HG02884 (cell line): ENCODE measurements at regions not wholly inside any gene's neighbourhood (a gene's known extent, or its start where the extent isn't known, plus 50 kb on each side); places are given as distances from the start of the nearest gene placed in this dataset.

Experiments
- ATAC-seq: cut with Tn5 transposase; IDR thresholded peaks from one replicate; pipeline ENCODE4 v1.9.1; 2021; ENCODE audit warnings: mild to moderate bottlenecking, moderate library complexity; ENCODE audit not compliant: unreplicated experiment

GRCh38 chr10:2005546-2005945 is 268.2 kb upstream of the ADARB2 start:
- ATAC-seq: no peak

GRCh38 chr10:1992930-1993329 is 255.6 kb upstream of the ADARB2 start:
- ATAC-seq: no peak

GRCh38 chr10:1989090-1989489 is 251.8 kb upstream of the ADARB2 start:
- no peak for ATAC-seq

- no peak for ATAC-seq
Observed at GRCh38 chr10:1981976-1982375, 244.7 kb upstream of the ADARB2 start.

DNA sequence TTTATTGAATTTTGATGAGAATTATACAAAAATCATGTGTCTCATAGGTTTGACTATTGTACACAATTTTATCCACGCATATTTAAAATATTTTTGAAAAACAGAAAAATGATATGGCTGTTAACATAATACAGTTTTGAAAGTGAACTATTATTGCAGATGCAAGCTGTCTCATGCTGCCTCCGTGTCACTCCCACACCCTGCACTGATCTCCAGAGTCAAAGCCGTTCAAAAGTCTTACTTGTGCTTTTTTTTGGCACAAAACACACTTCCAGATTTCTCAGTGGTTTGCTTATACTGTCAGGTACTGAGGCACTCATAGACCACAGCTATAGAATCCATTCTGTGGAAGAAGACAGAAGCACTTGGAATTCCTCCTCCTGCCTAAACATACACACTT is 243.1 kb upstream of the ADARB2 start:
- no peak for ATAC-seq

- no peak for ATAC-seq
Observed at GRCh38 chr10:1978584-1978983, 241.3 kb upstream of the ADARB2 start.

- ATAC-seq: no peak
Observed at GRCh38 chr10:1977461-1977860, 240.1 kb upstream of the ADARB2 start.

- no peak for ATAC-seq
Observed at GRCh38 chr10:1972406-1972805, 235.1 kb upstream of the ADARB2 start.

GRCh38 chr10:1968257-1969033 is 231.1 kb upstream of the ADARB2 start:
- no peak for ATAC-seq

- no peak for ATAC-seq
Observed at GRCh38 chr10:1966712-1967376, 229.5 kb upstream of the ADARB2 start.

GRCh38 chr10:1964476-1964875 is 227.2 kb upstream of the ADARB2 start:
- ATAC-seq: no peak

DNA sequence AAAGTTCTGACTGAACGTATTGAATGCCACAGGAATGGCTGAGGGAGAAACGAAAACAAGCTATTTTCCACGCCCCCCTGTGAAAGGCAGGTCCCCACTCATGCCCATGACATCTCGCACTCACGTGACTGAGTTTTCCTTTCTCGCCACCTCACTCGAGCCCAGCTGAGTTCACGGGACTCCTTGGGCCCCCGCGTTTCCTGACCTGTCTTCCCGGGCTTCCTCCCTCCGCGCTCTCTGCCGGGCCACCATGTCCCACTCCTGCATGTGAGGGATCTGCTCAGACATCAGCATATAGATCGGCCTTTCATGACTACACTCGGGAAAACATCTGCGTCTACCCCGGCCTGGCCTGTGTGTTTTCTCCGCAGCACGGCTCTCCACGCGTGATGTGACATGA is 226.0 kb upstream of the ADARB2 start:
- ATAC-seq: no peak

- ATAC-seq: no peak
Observed at GRCh38 chr10:1961989-1962388, 224.7 kb upstream of the ADARB2 start.

DNA sequence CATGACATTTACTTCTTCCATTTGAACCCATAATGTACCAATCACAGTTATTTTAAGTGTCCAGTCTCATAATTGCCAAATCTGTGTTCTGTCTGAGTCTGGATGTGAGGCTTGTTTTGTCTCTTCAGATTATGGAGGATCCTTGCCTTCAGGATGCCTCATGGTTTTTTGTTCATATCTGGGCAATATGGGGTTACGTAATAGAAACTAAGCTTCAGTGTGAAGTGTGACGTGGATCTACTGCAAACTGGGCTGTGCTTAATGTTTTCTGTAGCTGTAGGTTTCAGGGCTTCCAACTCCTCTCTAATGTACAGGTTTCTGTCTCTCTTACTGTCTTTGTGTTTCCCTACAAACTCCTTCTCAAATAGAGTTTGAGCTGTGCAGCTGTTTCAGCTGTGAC is 223.7 kb upstream of the ADARB2 start:
- ATAC-seq: no peak

DNA sequence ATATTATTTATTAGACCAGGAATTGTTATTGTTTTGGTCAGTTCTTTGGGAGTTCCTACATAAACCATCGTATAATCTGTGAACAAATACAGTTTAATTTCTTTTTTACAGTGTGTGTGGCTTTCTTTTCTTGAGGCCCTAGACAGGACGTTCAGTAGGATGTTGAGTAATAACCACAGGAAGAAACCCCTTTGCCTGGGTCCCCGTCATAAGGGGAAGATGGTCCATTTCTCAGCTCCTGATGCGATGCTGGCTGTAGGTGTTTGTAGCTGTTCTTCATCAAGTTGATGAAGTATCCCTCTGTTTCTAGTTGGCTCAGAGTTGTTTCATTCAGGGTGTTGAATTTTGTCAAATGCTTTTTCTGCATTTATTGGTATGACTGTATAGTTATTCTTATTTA is 219.7 kb upstream of the ADARB2 start:
- ATAC-seq: no peak

DNA sequence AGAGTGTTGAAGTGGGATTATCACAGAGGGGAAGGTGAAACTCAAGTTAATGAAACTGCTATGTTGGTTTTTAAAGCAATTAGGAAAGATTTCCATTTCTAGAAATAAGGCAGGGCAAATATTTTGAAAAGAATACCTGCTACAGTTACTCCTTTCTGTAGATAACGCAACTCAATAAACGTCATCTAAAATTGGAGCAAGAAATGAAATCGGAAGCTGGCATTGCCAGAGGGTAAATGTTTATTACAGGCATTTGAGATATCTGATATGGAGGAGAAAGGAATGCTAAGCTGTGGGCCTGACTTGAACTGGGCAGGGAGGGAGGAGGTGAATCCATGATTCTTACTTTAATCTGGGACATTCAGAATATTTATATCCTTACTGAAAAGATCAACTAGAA is 217.0 kb upstream of the ADARB2 start:
- ATAC-seq: no peak

- no peak for ATAC-seq
Observed at GRCh38 chr10:1952126-1953095, 215.1 kb upstream of the ADARB2 start.

DNA sequence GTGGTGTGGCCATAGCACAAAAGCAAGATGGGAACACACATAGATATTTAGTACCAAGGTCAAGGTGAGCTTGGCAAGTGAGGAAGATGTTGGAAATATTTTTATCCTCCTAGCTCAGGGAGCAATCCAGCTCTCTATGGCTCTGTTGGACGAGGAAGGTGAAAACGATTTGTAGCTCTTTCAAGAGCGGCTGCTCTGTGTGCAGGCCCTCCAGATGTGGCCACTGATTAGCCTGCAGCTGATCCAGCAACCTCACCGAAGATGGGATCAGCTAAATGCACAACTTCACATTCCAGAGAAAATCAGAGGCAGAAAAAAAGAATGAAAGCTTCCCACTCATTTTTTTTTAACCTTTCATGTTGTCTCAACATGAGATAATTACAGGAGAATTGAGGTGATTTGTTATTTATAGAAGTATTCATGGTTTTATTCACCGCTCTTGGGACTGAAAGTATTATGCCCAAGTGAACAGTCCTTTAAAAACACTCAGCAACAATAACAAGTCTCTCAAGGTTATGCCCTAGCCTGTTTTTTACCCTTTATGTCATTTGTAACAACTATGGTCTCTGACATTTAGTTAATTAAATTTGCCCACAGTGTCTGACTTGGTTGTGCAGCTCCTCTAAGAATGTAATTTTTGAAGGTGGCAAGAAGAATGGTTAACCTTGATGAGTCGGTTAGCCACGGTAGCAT is 213.6 kb upstream of the ADARB2 start:
- no peak for ATAC-seq

DNA sequence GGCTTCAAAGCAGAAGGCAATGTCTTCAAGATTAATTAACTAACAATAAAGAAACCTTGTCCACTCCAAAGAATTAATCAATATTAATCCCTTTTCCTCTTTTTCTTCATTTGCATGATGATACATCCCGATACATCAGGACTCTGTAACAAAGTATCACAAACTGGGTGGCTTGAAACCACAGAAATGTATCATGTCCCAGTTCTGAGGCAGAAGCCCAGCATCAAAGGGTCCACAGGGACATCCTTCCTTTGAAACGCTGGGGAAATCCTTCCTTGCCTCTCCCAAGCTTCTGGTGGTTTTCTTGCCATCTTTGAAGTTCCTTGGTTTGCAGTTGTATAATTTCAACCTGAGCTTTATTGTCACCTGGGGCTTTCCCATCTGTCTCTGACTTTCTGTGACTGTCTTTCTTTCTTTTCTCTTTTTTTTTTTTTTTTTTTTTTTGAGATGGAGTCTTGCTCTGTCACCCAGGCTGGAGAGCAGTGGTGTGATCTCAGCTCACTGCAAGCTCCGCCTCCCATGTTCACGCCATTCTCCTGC is 210.2 kb upstream of the ADARB2 start:
- no peak for ATAC-seq

DNA sequence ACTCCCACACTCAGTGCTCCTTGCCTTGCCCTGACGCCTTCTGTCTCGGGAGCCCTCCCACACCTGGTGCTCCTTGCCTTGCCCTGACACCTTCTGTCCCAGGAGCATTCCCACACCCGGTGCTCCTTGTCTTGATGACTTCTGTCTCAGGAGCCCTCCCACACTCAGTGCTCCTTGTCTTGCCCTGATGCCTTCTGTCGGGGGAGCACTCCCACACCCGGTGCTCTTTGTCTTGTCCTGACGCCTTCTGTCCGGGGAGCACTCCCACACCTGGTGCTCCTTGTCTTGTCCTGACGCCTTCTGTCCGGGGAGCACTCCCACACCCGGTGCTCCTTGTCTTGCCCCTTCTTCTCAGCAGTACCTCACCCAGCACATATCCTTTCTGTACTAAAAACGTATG is 207.2 kb upstream of the ADARB2 start:
- ATAC-seq: no peak

DNA sequence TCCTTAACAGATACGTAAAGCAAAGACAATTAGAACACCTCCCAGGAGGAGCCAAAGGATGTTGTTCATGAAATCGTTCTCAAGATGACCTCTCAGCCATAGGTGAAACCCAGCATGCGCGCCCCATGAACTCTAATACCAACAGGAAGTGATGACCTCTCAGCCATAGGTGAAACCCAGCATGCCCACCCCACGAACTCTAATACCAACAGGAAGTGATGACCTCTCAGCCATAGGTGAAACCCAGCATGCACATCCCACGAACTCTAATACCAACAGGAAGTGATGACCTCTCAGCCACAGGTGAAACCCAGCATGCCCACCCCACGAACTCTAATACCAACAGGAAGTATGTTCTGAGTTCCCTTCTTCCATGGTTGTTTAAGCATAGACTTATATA is 205.2 kb upstream of the ADARB2 start:
- ATAC-seq: no peak
